ENCODE measurements at regions not wholly inside any gene's neighbourhood (a gene's known extent, or its start where the extent isn't known, plus 50 kb on each side); places are given as distances from the start of the nearest gene placed in this dataset.
A peak's percentile ranks its signal among the peaks of the same experiment; 100 is the strongest.

- Histone ChIP-seq H3K36me3 (ENCODE audit: control insufficient read depth in 2 of 2, insufficient read depth in 2 of 2, low read length in 1 of 2) (no peaks in the 10 kb centered on the region), H3K4me1 (ENCODE audit: control insufficient read depth in 2 of 2, insufficient read depth in 2 of 2, low read length in 2 of 2) (peaks cover 0 to 3% of the 10 kb centered on the region in 2 donors), H3K9me3 (ENCODE audit: control insufficient read depth in 2 of 2, insufficient read depth in 1 of 2, low read length in 1 of 2) (no peaks in the 10 kb centered on the region), H3K27me3 (ENCODE audit: control insufficient read depth in 2 of 2, insufficient read depth in 1 of 2, low read length in 1 of 2) (peaks cover 0 to 2% of the 10 kb centered on the region in 2 donors), H3K4me3 (ENCODE audit: low read length in 2 of 2) (no peak overlapping the region), H3K27ac (ENCODE audit: low read depth in 1 of 2, low read length in 1 of 2) (no peak overlapping the region)
- WGBS, result 94% methylated on average over 5 of the region's 5 CpGs
- no peak for DNase-seq (ENCODE audit: low read depth in 6 of 9, low spot score in 9 of 9)
Observed at GRCh38 chr6:137351890-137352289, 132.7 kb upstream of the IFNGR1 start.

- no peaks in the 10 kb centered on the region for H3K9me3 ChIP-seq (ENCODE audit: control insufficient read depth in 2 of 2, insufficient read depth in 1 of 2, low read length in 1 of 2)
- peaks cover 0 to 3% of the 10 kb centered on the region in 2 donors for H3K4me1 ChIP-seq (ENCODE audit: control insufficient read depth in 2 of 2, insufficient read depth in 2 of 2, low read length in 2 of 2)
- no peaks in the 10 kb centered on the region for H3K36me3 ChIP-seq (ENCODE audit: control insufficient read depth in 2 of 2, insufficient read depth in 2 of 2, low read length in 1 of 2)
- H3K4me3 ChIP-seq (ENCODE audit: low read length in 2 of 2), result no peak overlapping the region
- WGBS, result 91% methylated on average over 2 of the region's 2 CpGs
- H3K27ac ChIP-seq (ENCODE audit: low read depth in 1 of 2, low read length in 1 of 2), result no peak overlapping the region
- no peak for DNase-seq (ENCODE audit: low read depth in 6 of 9, low spot score in 9 of 9)
- peaks cover 0 to 2% of the 10 kb centered on the region in 2 donors for H3K27me3 ChIP-seq (ENCODE audit: control insufficient read depth in 2 of 2, insufficient read depth in 1 of 2, low read length in 1 of 2)
Observed at GRCh38 chr6:137350857-137351256, 131.7 kb upstream of the IFNGR1 start.

- Histone ChIP-seq H3K36me3 (ENCODE audit: control insufficient read depth in 2 of 2, insufficient read depth in 2 of 2, low read length in 1 of 2) (no peaks in the 10 kb centered on the region), H3K27me3 (ENCODE audit: control insufficient read depth in 2 of 2, insufficient read depth in 1 of 2, low read length in 1 of 2) (peaks cover 0 to 2% of the 10 kb centered on the region in 2 donors), H3K4me1 (ENCODE audit: control insufficient read depth in 2 of 2, insufficient read depth in 2 of 2, low read length in 2 of 2) (peaks cover 0 to 3% of the 10 kb centered on the region in 2 donors), H3K4me3 (ENCODE audit: low read length in 2 of 2) (no peak overlapping the region), H3K9me3 (ENCODE audit: control insufficient read depth in 2 of 2, insufficient read depth in 1 of 2, low read length in 1 of 2) (no peaks in the 10 kb centered on the region), H3K27ac (ENCODE audit: low read depth in 1 of 2, low read length in 1 of 2) (no peak overlapping the region)
- DNase-seq (ENCODE audit: low read depth in 6 of 9, low spot score in 9 of 9), result no peak
- WGBS, result 89% methylated on average over 11 of the region's 11 CpGs
Observed at GRCh38 chr6:137349856-137350830, 131.0 kb upstream of the IFNGR1 start.

- no peaks in the 10 kb centered on the region for H3K27me3 ChIP-seq (ENCODE audit: control insufficient read depth in 2 of 2, insufficient read depth in 1 of 2, low read length in 1 of 2)
- H3K36me3 ChIP-seq (ENCODE audit: control insufficient read depth in 2 of 2, insufficient read depth in 2 of 2, low read length in 1 of 2), result no peaks in the 10 kb centered on the region
- no peaks in the 10 kb centered on the region for H3K9me3 ChIP-seq (ENCODE audit: control insufficient read depth in 2 of 2, insufficient read depth in 1 of 2, low read length in 1 of 2)
- no peak overlapping the region for H3K4me3 ChIP-seq (ENCODE audit: low read length in 2 of 2)
- no peak overlapping the region for H3K27ac ChIP-seq (ENCODE audit: low read depth in 1 of 2, low read length in 1 of 2)
- WGBS, result 95% methylated on average over 3 of the region's 3 CpGs
- no peak for DNase-seq (ENCODE audit: low read depth in 6 of 9, low spot score in 9 of 9)
- peaks cover 0 to 3% of the 10 kb centered on the region in 2 donors for H3K4me1 ChIP-seq (ENCODE audit: control insufficient read depth in 2 of 2, insufficient read depth in 2 of 2, low read length in 2 of 2)
Observed at GRCh38 chr6:137348777-137349176, 129.6 kb upstream of the IFNGR1 start.

- Histone ChIP-seq H3K36me3 (ENCODE audit: control insufficient read depth in 2 of 2, insufficient read depth in 2 of 2, low read length in 1 of 2) (no peaks in the 10 kb centered on the region), H3K4me3 (ENCODE audit: low read length in 2 of 2) (no peak overlapping the region), H3K9me3 (ENCODE audit: control insufficient read depth in 2 of 2, insufficient read depth in 1 of 2, low read length in 1 of 2) (no peaks in the 10 kb centered on the region), H3K27me3 (ENCODE audit: control insufficient read depth in 2 of 2, insufficient read depth in 1 of 2, low read length in 1 of 2) (no peaks in the 10 kb centered on the region), H3K4me1 (ENCODE audit: control insufficient read depth in 2 of 2, insufficient read depth in 2 of 2, low read length in 2 of 2) (peaks cover 0 to 4% of the 10 kb centered on the region in 2 donors), H3K27ac (ENCODE audit: low read depth in 1 of 2, low read length in 1 of 2) (no peak overlapping the region)
- WGBS, result 98% methylated on average over 3 of the region's 3 CpGs
- DNase-seq (ENCODE audit: low read depth in 6 of 9, low spot score in 9 of 9), result no peak
Observed at GRCh38 chr6:137343241-137343640, 124.1 kb upstream of the IFNGR1 start.

- Histone ChIP-seq H3K4me1 (ENCODE audit: control insufficient read depth in 2 of 2, insufficient read depth in 2 of 2, low read length in 2 of 2) (peaks cover 0 to 4% of the 10 kb centered on the region in 2 donors), H3K27ac (ENCODE audit: low read depth in 1 of 2, low read length in 1 of 2) (peak overlapping the region in 1 of 2 donors; percentile 22), H3K9me3 (ENCODE audit: control insufficient read depth in 2 of 2, insufficient read depth in 1 of 2, low read length in 1 of 2) (no peaks in the 10 kb centered on the region), H3K4me3 (ENCODE audit: low read length in 2 of 2) (peak overlapping the region; percentile 12 to 39), H3K27me3 (ENCODE audit: control insufficient read depth in 2 of 2, insufficient read depth in 1 of 2, low read length in 1 of 2) (no peaks in the 10 kb centered on the region), H3K36me3 (ENCODE audit: control insufficient read depth in 2 of 2, insufficient read depth in 2 of 2, low read length in 1 of 2) (no peaks in the 10 kb centered on the region)
- DNase-seq (ENCODE audit: low read depth in 6 of 9, low spot score in 9 of 9), result no peak
- 60% methylated on average over 12 of the region's 12 CpGs for WGBS
Observed at GRCh38 chr6:137342607-137343190, 123.5 kb upstream of the IFNGR1 start.

- no peak overlapping the region for H3K4me3 ChIP-seq (ENCODE audit: low read length in 2 of 2)
- peak in 2 of 9 donors; percentile 18 to 30 for DNase-seq (ENCODE audit: low read depth in 6 of 9, low spot score in 9 of 9)
- H3K36me3 ChIP-seq (ENCODE audit: control insufficient read depth in 2 of 2, insufficient read depth in 2 of 2, low read length in 1 of 2), result no peaks in the 10 kb centered on the region
- no peak overlapping the region for H3K27ac ChIP-seq (ENCODE audit: low read depth in 1 of 2, low read length in 1 of 2)
- H3K9me3 ChIP-seq (ENCODE audit: control insufficient read depth in 2 of 2, insufficient read depth in 1 of 2, low read length in 1 of 2), result no peaks in the 10 kb centered on the region
- H3K4me1 ChIP-seq (ENCODE audit: control insufficient read depth in 2 of 2, insufficient read depth in 2 of 2, low read length in 2 of 2), result peaks cover 0 to 4% of the 10 kb centered on the region in 2 donors
- H3K27me3 ChIP-seq (ENCODE audit: control insufficient read depth in 2 of 2, insufficient read depth in 1 of 2, low read length in 1 of 2), result no peaks in the 10 kb centered on the region
- WGBS, result 80% methylated on average over 15 of the region's 15 CpGs
Observed at GRCh38 chr6:137341681-137342195, 122.6 kb upstream of the IFNGR1 start.

GRCh38 chr6:137339929-137340559 is 120.9 kb upstream of the IFNGR1 start:
- no peak overlapping the region for H3K27ac ChIP-seq (ENCODE audit: low read depth in 1 of 2, low read length in 1 of 2)
- peaks cover 0 to 4% of the 10 kb centered on the region in 2 donors for H3K4me1 ChIP-seq (ENCODE audit: control insufficient read depth in 2 of 2, insufficient read depth in 2 of 2, low read length in 2 of 2)
- no peaks in the 10 kb centered on the region for H3K36me3 ChIP-seq (ENCODE audit: control insufficient read depth in 2 of 2, insufficient read depth in 2 of 2, low read length in 1 of 2)
- DNase-seq (ENCODE audit: low read depth in 6 of 9, low spot score in 9 of 9), result no peak
- H3K9me3 ChIP-seq (ENCODE audit: control insufficient read depth in 2 of 2, insufficient read depth in 1 of 2, low read length in 1 of 2), result no peaks in the 10 kb centered on the region
- peaks cover 0 to 2% of the 10 kb centered on the region in 2 donors for H3K27me3 ChIP-seq (ENCODE audit: control insufficient read depth in 2 of 2, insufficient read depth in 1 of 2, low read length in 1 of 2)
- no peak overlapping the region for H3K4me3 ChIP-seq (ENCODE audit: low read length in 2 of 2)
- 95% methylated on average over 5 of the region's 5 CpGs for WGBS
